HG03139 (cell line): ENCODE measurements at regions not wholly inside any gene's neighbourhood (a gene's known extent, or its start where the extent isn't known, plus 50 kb on each side); places are given as distances from the start of the nearest gene placed in this dataset.
"Not testable (repeated sequence)": the region's sequence is repeated elsewhere in the genome, so short reads cannot be mapped to it uniquely, and the experiment has no call there.

Source experiments
- ATAC-seq: cut with Tn5 transposase; IDR thresholded peaks from one replicate; pipeline ENCODE4 v1.9.1; 2021; ENCODE audit not compliant: unreplicated experiment

DNA sequence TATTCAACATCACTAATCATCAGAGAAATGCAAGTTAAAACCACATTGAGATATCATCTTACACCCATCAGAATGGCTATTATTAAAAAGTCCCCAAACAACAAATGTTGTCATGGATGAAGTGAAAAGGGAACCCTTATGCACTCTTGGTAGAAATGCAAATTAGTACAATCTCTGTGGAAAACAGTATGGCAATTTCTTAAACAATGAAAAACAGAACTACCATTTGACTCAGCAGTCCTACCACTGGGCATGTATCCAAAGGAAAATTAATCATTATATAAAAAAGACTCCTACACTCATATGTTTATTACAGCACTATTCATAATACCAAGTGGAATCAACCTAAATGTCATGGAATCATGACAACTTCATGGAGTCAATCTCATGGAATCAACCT, 611.3 kb upstream of the GJE1 start:
- ATAC-seq, result no peak

DNA sequence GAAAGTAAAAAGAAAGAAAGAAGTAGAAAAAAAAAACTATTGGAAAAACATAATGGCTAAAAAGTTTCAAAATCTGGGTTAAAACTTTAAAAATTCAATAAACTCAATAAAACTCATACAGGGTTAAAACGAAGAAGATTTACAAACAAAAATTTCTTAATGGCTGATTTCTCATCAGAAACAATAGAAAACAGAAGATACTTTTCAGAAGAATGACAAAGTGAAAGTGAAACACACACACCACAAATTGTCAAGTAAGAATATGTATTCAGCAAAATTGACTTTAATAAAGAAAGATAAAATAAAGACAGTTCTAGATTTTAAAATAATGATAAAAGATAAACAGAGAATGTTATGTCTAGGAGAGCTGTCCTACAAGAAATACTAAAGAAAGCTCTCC, 618.9 kb upstream of the GJE1 start:
- no peak for ATAC-seq

DNA sequence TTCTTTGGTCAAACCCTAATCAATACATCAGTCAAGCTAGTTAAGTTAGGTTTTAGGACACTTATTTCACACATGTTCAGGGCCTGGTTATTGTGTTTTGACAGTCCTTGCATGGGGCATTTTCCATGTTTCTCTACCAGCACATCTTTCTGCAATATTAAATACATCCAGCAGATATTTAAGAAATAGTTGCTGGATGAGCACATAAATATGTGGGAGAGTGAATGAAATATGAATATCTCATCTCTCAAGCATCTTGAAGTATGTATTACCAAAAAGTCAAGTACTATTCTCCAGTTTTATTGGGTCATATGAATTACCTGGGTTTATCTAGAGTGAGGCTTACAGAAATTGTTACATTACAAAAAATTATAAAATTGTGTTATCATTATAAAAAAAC, 621.9 kb upstream of the GJE1 start:
- no peak for ATAC-seq

DNA sequence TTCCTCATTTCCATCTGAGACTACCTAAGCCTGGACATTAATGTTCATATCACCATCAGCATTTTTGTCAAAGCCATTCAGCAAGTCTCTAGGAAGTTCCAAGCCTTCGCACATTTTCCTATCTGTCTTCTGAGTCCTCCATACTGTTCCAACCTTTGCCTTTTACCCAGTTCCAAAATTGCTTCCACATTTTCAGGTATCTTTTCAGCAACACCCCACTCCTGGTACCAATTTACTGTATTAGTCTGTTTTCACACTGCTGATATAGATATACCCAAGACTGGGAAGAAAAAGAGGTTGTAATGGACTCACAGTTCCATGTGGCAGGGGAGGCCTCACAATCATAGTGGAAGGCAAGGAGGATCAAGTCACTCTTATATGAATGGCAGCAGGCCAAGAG, 626.7 kb upstream of the GJE1 start:
- ATAC-seq, result not testable (repeated sequence)

DNA sequence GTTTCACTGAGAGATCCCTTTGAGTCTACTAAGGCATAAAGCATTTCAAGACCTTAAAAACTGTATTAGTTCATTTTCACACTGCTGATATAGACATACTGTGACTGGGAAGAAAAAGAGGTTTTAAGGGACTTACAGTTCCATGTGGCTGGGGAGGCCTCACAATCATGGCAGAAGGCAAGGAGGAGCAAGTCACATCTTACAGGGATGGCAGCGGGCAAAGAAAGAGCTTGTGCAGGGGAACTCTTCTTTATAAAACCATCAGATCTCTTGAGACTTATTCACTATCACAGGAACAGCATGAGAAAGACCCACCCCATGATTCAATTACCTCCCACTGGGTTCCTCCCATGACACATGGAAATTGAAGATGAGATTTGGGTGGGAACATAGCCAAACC, 628.4 kb upstream of the GJE1 start:
- ATAC-seq, result not testable (repeated sequence)

DNA sequence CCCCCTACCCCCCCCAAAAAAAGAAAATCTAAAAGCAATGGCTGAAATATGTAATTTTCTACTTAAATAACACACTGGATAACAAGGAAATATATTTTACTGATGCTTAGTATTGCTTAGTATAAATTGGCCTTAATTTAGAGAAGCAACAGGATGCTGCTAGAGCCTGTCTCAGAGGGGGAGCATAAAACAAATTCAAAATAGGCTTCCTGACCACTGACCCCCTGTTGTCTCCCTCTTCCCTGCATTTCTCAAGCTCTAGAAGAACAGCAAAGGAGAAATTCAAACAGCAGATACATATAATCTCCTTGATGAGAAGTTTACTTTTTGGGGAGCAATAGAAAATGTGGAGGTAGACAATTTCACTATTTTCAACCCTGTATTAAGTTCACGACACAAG, 631.1 kb upstream of the GJE1 start:
- ATAC-seq, result no peak

DNA sequence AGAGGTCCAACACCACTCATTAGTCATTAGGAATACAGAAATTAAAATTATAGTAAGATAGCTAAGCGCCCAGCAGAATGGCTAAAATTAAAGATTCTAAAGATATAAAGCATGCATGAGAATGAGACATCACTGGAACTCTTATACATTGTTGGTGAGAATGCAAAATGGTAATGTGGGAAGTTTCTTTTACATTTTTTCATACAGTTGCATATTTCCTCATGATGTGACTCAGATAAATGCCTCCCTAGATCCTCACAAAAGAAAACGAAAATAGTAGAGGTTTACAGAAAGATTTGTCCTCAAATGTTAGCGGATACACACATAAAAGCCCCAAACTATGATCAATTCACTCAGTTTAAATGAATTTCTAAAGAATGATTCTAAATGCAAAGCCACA, 633.7 kb upstream of the GJE1 start:
- ATAC-seq, result no peak

DNA sequence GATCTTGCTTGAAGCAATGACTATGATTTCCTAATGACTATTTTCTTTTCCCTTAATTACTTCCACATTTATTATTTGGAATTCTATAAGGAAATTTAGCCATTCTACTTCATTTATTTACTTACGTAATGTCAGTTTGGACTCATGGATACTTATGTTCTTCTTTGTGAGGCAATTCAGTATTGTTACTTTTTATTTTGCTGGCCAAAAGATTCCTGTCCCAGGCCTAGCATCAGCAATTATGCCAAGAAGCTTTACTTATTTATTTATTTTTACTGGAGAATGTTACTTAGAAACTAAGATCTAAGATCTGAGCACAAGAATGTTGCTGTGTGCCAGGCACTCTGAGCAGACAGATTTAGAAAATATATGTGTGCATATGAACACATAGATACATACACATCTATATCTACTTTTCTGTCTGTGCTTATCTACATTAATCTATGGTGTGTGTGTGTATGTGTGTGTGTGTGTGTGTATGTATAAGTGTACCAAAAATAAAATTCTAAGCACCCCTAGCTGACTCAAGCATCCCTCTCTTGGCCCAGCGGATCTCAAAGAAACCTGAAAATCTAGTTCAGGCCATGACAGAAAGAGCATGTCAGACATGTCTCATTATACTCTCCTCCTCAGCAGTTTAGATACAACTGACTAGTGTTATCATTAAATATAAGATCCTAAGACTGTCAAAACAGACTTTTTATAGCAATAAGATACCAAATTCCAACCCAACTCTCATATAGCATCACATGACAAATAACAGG, 640.0 kb upstream of the GJE1 start:
- ATAC-seq, result no peak

DNA sequence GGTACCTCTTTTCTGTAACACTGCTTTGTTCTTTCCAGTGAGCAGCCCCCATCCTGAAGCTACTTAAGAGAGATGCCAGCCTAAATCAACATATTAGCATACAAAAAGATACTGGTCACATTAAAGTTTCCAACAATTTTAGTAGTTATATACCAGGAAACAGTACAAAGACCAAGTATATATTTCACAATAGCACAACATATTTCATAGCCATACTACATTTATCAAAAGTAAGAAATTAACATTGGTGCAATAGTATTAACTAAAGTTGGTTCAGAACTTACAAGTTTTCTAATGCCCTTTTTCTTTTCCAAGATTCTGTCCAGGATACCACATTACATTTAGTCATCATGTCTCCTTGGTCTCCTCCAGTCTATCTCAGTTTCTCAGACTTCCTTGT, 641.0 kb upstream of the GJE1 start:
- no peak for ATAC-seq

DNA sequence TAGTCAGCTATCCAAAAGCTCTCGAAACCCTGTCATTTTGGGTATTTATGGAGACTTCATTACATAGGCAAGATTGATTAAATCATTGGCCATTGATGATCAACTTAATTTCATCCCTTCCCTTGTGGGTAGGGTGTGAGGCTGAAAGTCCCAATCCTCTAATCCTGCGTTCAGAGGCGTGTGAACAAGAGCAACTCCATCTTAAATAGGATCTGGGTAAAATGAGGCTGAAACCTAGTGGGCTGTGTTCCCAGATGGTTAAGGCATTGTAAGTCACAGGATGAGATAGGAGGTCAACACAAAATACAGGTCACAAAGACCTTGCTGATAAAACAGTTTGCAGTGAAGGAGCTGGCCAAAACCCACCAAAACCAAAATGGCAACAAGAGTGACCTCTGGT, 641.7 kb upstream of the GJE1 start:
- ATAC-seq, result no peak

DNA sequence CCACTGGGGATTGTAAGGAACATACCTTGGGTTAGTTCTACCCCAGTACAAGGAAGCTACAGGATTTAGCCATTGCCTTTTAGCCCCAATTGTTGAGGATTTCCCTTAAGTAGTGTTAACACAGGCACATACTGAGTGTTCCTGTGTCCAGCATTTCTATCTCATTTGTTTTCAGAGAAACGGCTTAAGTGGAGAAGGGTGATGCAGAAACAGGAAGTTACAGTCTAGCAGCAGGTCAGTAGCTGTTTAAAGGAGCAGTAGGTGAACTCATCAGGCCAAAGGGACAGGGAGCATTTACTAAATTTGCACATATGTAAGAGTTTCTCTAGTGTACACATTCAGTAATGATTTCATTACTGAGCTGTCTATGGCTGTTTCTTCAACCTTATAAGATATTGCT, 644.2 kb upstream of the GJE1 start:
- peak; percentile 44 for ATAC-seq

DNA sequence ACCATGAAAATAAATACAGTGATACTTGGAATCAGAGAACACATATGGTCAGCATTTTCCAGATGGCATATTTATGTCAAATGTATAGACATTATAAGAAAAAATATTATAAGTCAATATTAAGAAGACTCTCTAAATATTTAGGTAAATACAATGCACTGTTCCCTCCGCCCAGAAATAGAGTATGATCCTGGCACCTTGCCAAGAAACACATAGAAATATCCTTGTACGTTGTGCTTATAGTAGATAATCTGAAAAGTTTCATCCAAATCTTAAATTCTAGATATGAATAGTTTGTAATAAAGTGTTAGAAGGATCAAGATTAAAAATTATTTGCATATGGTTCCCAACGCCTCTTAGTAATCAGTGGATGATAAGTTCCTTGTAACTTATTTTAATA, 645.8 kb upstream of the GJE1 start:
- no peak for ATAC-seq

DNA sequence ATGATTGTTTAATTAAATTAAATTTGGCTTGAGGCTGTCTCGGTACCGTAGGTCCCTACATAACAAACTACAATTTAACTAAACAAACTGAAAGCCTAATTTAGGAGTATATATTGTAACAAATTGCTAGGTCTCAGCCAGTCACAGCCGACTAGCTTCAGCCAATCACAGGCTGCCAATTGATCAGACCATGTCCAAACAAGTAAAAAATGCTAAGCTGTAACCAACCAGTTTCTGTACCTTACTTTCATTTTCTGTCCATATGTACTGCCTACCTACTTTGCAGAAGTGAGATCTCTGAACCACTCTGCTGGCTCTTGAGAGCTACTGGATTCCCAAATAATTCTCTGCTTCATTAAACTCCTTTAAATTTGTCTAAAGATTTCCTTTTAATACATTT, 648.0 kb upstream of the GJE1 start:
- ATAC-seq, result peak; percentile 74

DNA sequence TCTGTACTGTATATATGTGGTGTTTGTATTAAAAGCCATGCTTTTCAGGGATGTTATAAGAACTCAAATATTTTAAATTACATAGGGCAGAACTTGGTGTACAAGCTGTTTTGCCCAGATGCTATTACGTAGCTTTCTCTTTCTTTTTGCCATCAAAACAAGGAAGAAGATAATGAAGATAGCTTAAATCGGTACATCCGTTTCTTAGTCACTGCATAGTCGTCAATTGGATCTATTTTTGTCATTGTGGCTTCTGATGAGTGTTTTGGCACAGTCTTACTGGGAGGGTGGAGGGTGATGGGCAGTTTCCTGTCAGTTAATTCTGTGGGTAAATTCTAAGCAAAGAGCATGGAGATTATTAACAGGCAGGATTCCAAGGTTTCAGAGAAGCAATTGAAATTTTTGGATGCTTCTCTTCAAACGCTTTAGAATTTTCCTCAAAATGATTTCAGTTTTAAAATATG, 649.1 kb upstream of the GJE1 start:
- peak; percentile 90 for ATAC-seq

DNA sequence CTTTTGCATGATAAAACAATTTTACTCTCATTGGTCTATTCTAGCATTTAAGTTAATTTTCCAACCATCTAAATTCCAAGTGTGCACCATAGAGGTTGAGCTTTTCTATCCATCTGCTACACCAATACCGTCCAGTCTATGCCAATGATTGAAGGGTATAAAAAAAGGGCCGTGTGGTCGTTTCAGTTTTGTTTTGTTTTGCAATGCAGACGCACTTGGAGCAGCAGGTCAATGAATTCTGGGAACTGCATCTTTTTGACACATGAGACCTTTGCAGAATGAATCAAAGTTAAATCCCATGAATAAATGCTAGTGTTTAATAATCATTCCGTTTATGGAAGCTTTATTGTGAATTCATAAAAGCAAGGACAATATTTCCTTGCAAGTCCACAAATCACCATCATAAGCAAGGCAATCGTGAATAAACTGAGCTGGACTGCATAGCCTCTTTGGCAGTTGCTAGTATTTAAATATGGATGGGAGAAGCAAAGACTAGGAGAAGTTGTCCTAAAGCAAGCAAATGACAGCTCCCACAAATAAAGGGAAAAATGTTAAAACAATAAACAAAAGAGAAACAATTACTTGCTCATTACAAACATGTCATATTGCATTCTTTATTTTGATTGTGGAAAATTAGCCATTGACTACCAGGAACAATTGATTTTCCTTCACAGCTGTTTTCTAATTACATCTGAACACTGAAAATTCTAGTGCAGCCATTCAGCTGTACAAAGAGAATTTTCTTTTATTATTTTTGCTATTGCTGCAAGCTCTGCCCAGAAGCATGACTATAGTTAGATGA, 649.7 kb upstream of the GJE1 start:
- ATAC-seq, result no peak

DNA sequence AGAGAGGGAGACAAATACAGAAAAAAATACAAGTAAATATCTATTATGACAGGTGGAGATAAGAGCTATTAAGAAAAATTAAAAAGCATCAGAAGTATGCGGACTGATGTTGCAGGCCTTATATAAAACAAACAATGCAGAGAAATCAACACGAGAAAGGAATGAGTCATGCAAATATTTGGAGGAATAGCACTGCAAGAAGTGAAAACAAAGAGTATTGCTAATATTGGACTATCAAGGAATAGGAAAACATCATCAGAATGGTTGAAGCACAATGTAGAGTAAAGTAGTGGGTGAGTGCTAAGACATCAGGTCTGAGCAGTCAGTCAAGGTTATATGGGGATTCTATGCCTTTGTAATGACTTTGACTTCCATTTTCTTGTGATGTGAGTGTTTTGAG, 657.5 kb upstream of the GJE1 start:
- no peak for ATAC-seq

DNA sequence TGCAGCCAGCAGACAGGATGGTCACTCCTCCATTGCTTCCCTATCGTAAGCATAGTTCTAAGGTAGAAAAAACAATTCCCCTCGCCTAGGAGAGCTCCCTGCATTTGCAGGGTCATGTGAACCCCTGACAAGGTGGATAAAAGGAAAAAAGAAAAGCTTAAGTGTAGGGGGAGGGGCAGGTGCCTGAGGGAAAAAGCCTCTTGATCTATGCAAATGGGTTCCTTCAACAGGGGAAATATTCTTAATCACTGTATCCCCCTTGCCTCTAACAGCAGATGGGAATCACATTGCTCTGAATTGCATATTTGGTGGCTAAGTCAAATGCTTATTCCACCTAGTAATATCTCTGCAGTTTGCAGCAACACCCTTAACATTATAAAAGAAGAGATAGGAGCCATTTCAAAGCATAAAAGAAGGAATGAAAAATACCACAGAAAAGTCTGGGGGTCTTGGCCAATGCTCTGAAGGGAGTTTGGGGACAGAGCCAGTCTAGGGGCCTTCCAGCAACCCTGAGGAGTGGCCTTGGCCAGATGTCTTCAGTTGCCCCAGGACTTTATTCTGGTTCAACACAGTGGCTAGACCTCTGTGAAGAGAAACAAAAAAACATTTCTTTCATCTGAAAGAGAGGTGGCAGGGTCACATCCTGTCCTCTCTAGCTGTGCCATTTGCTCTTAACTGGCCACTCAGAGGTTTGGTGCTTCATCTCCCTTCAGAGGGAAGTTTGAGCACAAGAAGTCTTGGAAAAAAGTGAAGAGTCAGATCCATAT, 660.4 kb upstream of the GJE1 start:
- no peak for ATAC-seq

DNA sequence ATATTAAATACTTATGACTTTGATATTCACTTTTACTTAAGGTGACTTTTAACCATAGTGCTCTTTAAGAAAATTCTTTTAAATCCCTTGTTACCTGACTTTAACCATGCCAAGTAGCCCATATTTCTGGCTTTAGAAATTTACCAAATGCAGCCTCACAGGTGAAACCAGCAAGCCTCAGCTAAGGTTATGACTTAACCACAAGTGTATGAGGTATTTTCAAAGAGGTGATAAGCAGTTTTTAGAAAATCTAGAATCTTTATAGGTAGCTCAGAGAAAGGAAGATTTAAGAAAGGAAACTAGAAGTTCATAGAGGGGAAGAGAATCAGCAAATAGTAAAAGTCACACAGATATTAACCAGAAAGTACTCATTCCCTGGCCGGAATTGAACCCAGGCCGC, 661.9 kb upstream of the GJE1 start:
- no peak for ATAC-seq

DNA sequence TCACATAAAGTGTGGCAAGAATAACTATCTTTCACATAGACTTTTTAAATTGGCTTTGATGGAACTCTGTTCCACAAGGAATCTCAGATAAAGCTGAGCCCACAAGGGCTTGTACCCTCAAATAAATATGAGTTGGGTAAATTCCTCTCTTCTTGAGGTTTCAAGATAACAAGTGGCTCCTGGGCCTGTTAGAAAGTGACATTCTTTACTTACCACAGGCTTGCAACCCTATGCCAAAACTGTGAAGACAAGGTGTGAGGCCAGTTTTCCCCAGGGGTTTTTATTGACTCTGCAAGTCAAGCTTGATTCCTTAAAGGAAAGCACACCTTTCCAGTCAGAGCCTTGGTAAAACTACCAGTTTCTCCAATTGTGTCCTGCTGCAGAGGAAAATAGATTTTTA, 664.8 kb upstream of the GJE1 start:
- no peak for ATAC-seq

DNA sequence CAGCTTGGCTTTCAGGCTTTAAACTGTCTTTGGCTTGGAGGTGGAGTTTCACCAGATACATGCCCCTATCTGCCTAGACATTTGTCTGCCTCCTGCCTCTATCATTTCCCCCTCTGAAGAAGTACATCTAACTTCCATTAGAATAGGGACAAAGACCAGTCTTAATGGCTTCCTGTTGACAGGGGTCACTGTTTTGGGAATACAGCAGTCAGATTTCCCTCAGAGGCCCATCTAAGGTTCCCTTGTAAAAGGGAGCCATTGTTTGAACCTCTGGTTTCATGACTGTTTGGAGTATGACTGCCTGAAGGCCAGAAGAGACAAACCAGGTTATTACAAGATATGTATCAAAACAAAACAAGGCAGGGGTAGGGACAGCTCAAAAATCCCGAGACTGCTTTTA, 665.7 kb upstream of the GJE1 start:
- ATAC-seq, result no peak

DNA sequence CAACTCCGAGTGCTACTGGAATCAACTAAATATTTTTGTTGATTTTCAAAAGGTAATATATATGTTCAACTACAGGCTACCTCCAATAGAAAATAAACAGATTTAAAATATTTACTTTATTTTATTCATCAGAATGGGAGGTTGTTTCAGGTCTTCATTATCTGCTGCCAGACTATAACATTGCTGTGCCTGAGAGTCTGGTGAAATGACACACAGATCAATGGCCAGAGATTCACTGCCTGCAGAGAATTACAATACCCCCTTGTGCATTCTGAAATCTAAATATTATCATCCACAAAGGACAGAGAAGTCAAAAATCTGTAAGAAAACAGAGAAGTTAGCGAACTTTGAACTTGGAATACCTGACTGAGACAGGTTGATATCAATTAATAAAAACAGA, 667.8 kb upstream of the GJE1 start:
- ATAC-seq, result no peak

DNA sequence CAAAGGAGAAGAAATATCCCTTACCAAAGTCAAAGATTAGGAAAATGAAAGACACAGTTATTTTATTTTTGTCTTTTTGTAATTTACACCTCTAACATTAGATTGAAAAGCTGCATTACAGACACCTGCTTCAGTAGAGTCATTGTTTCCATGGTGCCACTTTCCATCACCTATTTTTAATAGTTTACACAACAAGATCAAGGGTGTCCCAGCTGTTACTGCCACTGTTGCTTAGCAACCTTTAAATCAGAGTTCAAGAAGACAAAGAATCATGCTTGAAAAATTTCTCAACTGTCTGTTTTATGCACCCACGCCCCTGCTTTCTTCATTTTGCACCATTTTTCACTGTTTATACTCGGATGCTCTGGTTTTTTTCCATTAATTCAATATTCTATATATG, 668.2 kb upstream of the GJE1 start:
- peak; percentile 68 for ATAC-seq
